ENCODE measurements at regions not wholly inside any gene's neighbourhood (a gene's known extent, or its start where the extent isn't known, plus 50 kb on each side); places are given as distances from the start of the nearest gene placed in this dataset.

- TF ChIP-seq EZH2 (IDR thresholded peaks at IDR 0.05; ENCODE audit: borderline replicate concordance, low read length): no peak
- no peak for TF ChIP-seq CTCF (IDR thresholded peaks at IDR 0.05; ENCODE audit: low read length)
Observed at GRCh38 chr6:4554645-4555044, 221.6 kb upstream of the CDYL start.

Measured in OCI-LY1 (cell line).